SK-N-MC (cell line): ENCODE measurements at regions not wholly inside any gene's neighbourhood (a gene's known extent, or its start where the extent isn't known, plus 50 kb on each side); places are given as distances from the start of the nearest gene placed in this dataset.

Experiments
- EZH2 ChIP-seq: fragments of 200-600 bp; sonication (generic); IDR thresholded peaks from one replicate; pipeline ENCODE4 v1.6.1; 2017; ENCODE audit warnings: antibody characterized with exemption
- FOXP2 ChIP-seq: optimal IDR thresholded peaks from 2 replicates; pipeline ENCODE3; 2011; ENCODE audit warnings: mild to moderate bottlenecking, moderate library complexity; ENCODE audit not compliant: insufficient read depth; ENCODE audit errors: extremely low read length, control extremely low read depth
- POLR2AphosphoS5 ChIP-seq: IDR thresholded peaks from 2 replicates; pipeline ENCODE4 v1.6.1; 2012; ENCODE audit warnings: mild to moderate bottlenecking, low read depth, low read length, borderline replicate concordance

DNA sequence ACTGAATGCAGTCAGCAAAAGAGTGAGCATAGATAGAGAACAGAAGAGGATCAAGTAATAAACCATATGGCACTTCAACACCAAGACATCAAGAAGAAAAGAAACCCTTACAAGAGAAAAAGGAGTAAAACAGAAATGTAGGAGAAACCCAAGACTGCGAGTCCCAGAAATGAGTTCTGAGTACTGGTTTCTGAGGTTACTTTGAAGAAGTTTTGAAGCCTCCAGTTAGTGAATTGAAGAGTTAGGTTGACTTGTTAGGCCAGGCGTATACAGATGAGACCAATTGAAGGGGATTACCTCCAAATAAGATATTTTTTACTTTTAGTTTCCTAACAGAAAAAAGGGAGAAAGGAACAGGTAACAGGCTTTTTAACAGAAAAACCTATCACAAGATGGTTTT, 162.2 kb upstream of the SSTR1 start:
- TF ChIP-seq EZH2 (no peak), POLR2AphosphoS5 (no peak), FOXP2 (no peak)
